NCI-H526 (cell line): ENCODE measurements at regions not wholly inside any gene's neighbourhood (a gene's known extent, or its start where the extent isn't known, plus 50 kb on each side); places are given as distances from the start of the nearest gene placed in this dataset.
"Not testable (repeated sequence)": the region's sequence is repeated elsewhere in the genome, so short reads cannot be mapped to it uniquely, and the experiment has no call there.

Source experiments
- DNase-seq, 2 experiments: peaks; one replicate each; lab custom pipeline; 2025; lab: John Stamatoyannopoulos, UW

GRCh38 chr10:118965645-118966044, 63.9 kb upstream of the NANOS1 start:
- DNase-seq, result no peak

GRCh38 chr10:118966076-118966849, 63.3 kb upstream of the NANOS1 start:
- no peak for DNase-seq

- DNase-seq, result no peak
These were observed 62.7 kb upstream of the NANOS1 start for GRCh38 chr10:118966850-118967125.

DNA sequence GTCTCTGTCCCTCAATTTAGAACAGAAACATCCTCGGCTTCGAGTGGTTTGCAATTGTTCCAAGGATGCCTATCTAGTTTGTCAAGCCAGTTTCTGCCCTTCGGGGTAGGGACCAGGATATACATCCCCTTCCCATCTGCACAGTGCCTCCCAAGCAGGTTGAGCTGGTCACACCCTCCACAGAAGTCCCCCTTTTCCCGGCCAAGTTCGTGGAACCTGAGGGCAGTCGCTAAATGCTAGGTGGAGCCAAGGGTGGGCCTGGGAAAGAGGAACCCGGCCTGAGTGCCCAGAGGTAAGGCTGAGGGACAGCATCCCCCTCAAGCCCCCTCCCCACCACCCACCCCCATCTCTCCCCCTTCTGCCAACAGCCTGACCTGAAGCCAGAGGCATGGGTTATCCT, 62.4 kb upstream of the NANOS1 start:
- DNase-seq, result no peak

GRCh38 chr10:118968060-118968459, 61.5 kb upstream of the NANOS1 start:
- DNase-seq, result no peak

DNA sequence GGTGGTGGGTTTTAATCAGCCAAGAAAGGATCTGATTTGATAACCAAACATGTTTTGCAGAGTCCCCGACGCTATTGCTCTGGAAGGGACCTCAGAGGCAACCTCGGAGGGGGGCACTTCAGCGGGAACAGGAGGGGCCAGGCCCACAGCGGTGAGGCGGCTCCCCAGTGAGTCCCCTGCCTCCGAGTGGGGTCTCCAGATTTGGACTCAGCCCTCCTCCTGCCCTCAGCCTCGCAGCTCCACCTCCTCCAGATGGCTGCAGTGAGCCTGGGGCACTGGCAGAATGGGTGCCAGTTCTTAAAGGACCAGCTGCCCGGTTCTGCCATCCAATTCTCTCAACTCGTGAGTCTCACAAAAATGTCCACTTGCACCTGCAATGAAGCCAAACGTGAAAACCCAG, 61.0 kb upstream of the NANOS1 start:
- no peak for DNase-seq

DNA sequence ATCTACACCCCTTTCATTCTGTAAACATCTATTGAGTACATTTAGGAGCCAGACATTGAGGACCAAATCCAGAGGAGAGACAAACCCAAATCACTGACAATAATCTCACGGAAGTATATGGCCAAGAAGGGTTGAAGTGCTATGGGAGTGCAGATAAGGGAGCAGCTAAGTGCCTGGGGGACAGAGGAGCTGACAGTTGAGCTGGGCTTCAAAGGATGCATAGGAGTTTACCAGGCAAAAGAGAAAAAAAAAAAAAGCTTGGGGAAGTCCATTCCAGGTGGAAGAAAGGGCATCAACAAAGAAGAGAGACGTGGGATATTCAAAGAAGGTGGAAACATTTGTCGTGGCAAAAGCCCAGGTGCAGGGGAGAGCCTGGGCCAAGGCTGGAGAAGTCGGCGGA, 60.5 kb upstream of the NANOS1 start:
- no peak for DNase-seq

- no peak for DNase-seq
These were observed 58.7 kb upstream of the NANOS1 start for GRCh38 chr10:118970770-118971169.

- no peak for DNase-seq
These were observed 58.3 kb upstream of the NANOS1 start for GRCh38 chr10:118971187-118971586.

- no peak for DNase-seq
These were observed 57.6 kb upstream of the NANOS1 start for GRCh38 chr10:118971876-118972275.

DNA sequence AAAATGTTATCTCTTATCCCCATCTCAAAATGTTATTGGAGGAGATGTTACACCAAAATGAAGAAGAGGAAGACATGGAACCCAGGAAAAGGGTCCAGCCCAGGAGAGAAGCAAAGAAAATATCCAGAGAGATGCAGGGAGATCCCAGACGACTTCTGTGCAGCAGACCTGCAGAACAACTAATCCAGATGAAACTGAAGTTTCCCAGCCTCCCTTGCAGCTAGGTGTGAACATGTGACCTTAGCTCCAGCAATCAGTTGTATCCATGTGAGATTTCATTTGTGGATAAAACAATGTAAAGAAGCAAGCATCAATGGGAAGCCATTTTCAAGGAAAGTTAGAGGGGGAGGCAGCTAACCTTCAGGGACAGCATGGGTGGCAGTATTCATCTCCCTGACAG, 55.8 kb upstream of the NANOS1 start:
- no peak for DNase-seq

DNA sequence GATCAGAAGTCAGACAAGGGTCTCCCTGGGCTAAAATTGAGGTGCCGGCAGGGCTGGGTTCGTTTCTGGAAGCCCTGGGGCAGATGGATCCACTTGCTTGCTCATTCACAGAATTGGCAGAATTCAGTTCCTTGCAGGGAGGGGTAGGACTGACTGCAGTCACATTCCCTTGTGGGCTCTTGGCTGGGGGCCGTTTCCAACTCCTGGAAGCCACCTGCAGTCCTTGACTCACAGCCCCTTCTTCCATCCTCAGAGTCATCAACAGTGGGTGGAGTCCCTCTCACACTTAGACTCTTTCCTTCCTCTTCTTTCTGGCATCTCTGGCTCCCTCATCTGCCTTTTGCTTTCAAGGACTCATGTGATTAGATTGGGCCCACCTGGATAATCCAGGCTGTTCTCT, 54.6 kb upstream of the NANOS1 start:
- DNase-seq, result no peak

GRCh38 chr10:118976219-118976618, 53.3 kb upstream of the NANOS1 start:
- DNase-seq, result not testable (repeated sequence)

DNA sequence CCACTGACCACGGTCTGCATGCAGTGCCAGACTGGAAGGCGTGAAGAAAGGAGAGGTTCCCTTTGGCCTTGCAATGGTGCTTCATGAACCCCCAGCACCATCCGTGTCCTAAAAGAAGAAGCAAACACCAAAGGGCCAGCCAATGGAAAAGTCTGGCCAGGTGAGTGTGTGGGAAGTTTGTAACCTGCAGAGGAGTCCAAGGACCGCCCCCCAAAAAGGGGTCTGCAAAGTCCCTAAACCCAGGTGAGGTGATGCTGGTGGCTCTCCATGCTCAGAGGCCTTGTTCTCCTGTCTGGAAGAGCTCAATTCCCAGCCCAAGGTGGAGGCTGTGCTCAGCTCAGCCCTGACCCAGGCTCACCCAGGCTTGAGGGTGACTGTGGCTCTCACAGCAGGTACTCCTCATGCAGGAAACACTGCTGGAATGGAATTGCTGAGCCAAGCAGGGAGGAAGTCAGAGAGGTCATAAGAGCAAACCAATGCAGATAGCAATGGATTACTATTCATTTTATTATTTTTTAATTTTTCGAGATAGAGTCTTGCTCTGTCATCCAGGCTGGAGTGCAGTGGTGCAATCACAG, 52.4 kb upstream of the NANOS1 start:
- no peak for DNase-seq

GRCh38 chr10:118977835-118978234, 51.7 kb upstream of the NANOS1 start:
- no peak for DNase-seq

GRCh38 chr10:118978316-118978997, 51.1 kb upstream of the NANOS1 start:
- DNase-seq, result no peak

- no peak for DNase-seq
These were observed 50.5 kb upstream of the NANOS1 start for GRCh38 chr10:118978998-118979350.

DNA sequence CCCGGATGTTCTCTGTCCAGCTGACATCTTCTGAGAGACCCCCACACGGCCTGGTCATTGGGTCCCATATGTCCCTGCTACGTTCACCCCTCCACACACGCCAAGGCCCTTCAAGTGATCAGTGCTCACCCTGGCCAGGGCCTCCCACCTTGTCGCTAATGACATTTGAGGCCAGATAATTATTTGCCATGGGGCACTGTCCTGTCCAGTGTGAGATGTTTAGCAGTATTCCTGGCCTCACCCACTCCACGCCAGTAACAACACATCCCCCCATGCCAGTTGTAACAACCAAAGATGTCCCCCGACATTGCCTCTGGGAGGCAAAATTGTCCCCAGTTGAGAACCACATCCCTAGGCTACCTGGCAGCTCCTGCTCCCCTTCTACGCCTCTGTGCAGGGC, 49.9 kb upstream of the NANOS1 start:
- DNase-seq, result no peak
